Left lobe of liver (tissue), 2 donors: ENCODE measurements at regions not wholly inside any gene's neighbourhood (a gene's known extent, or its start where the extent isn't known, plus 50 kb on each side); places are given as distances from the start of the nearest gene placed in this dataset.

Experiments
- ATAC-seq: fragments of 200-7000 bp; cut with Tn5 transposase; one replicate; pipeline ENCODE4 v1.9.1; 2020; ENCODE audit warnings: mild to moderate bottlenecking, moderate library complexity
- DNase-seq: peaks from one replicate; pipeline ENCODE4 v3.0.0-alpha.2; 2020; ENCODE audit warnings: low spot score
- donor health status: DM: no; HTN: no; CAD: no; lungs with moderate emphysema.
- donor health status: DM: no; HTN: yes; CAD: no.

GRCh38 chr12:90099288-90099687 is 390.6 kb upstream of the ATP2B1 start:
- no peak for DNase-seq
- no peak for ATAC-seq

DNA sequence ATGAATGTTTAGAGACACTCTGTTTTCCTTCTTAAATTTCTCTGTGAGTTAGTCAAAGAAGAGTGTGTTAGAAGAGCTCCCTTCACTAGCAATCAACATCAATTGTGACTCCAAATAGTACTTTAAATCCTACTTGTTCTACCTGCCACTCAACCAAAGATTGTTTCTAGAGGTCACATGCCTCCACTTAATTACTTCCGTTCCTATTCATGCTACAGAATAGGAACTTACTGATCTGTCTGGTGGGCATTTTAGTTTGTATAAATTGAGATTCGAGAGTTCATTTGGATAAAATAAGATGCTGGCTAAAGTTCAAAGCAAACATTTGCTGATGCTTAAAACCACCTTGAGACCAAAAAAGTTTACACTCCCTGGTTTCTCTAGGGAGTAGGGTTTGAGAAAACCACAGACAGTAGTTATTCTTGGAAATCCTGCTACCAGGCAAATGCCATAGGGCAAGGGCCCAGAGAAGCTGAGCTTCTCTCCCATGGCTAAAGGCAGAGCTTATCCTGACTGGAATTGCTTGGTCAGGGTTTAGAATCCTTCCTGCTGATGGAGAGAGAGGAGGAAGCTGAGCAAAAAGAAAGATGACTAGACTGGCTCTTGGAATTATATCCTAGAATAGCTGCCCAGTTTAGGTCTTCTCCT is 389.6 kb upstream of the ATP2B1 start:
- DNase-seq = no peak
- ATAC-seq = no peak

GRCh38 chr12:90091809-90092208 is 383.2 kb upstream of the ATP2B1 start:
- no peak for ATAC-seq
- DNase-seq = no peak

DNA sequence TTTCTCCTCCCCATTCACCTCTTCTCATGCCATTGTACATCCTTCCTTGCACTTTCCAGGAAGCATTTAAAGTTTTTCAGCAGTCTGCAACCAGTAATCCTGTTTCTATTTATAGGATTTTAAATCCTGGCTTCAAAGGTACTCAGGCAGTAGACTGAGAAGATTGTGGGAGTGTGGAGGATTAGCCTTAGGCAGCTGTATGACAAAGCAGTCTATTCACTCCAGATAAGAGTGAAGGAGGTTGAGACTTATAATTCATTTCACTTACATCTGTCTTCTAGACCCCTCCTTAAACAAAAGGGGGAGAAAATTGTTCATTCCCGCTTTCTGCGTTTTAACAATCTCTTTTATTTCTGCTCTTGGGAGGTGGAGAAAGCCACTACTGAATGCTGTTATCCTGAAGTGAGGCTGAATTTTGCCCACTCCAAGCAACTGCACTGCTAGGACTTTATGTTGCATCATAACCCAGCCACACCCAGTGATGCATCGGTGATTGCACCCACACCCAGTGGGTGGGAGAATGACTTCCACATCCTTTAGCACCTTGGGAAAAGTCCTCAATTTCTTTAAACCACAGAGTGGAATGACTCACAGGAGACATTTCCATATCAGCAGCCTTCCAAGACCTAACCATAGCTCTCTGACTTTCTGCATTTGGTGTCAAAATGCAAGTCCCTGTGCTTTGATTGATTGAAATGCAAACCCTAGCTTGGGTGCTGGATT is 382.5 kb upstream of the ATP2B1 start:
- DNase-seq (no peak), ATAC-seq (no peak)

GRCh38 chr12:90086281-90086680 is 377.6 kb upstream of the ATP2B1 start:
- DNase-seq (no peak), ATAC-seq (no peak)

- ATAC-seq (no peak), DNase-seq (no peak)
These were observed 377.0 kb upstream of the ATP2B1 start for GRCh38 chr12:90085494-90086274.

GRCh38 chr12:90084018-90084417 is 375.4 kb upstream of the ATP2B1 start:
- ATAC-seq = no peak
- DNase-seq = no peak

DNA sequence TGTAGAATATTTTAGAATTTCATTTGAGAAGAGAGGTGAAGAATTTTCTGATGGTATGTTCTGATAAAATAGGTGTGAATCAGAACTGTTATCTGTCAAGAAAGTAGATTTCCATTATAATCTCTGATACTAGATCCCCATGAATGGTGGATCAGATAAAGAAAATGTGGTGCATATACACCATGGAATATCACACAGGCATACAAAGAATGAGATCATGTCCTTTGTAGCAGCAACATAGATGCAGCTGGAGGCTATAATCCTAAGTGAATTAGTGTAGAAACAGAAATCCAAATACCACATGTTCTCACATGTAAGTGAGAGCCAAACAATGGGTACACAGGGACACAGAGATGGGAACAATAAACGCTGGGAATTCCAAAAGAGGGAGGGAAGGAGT is 372.0 kb upstream of the ATP2B1 start:
- DNase-seq (no peak), ATAC-seq (no peak)

- DNase-seq (no peak), ATAC-seq (no peak)
These were observed 371.0 kb upstream of the ATP2B1 start for GRCh38 chr12:90079529-90080210.

- no peak for ATAC-seq
- no peak for DNase-seq
These were observed 369.7 kb upstream of the ATP2B1 start for GRCh38 chr12:90078344-90078743.

DNA sequence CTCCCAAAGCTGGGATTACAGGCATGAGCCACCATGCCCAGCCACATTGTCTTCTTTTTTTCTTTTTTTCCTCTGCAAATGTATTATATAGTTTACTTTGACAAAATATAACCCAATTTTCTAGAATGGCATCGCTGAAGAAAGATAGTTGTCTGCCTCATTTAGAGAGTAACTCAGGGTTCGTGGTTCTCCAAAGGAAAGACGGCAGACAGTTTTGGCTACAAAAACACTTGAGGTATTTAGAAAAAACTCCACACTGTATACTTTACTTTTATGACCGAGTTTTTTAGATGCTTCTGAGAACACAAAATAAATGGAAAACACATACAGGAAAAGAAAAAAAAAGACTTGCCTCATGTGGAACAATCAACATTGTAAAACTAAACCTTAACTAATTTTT is 369.1 kb upstream of the ATP2B1 start:
- DNase-seq = no peak
- ATAC-seq = no peak

GRCh38 chr12:90076851-90077319 is 368.2 kb upstream of the ATP2B1 start:
- no peak for ATAC-seq
- DNase-seq = no peak

GRCh38 chr12:90075685-90076084 is 367.0 kb upstream of the ATP2B1 start:
- ATAC-seq (no peak), DNase-seq (no peak)

GRCh38 chr12:90074086-90074485 is 365.4 kb upstream of the ATP2B1 start:
- DNase-seq = no peak
- no peak for ATAC-seq

DNA sequence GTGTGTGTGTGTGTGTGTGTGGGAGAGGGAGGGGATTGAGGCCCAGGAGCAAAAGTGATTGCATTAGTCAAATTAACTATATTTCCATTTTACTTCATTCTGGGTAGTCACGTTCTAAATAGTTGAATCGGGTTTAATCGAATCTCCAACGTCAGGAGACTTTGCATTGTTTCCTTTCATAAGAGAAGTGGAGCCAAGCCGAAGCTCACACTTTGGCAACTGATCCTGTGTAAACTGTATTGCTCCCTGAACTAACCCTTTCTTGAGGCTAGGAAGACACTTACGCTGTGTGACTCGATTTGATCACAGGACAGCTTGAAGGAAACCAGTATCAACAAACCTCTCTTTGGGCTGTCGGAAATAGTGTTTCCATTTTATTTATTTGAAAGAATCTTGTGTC is 363.4 kb upstream of the ATP2B1 start:
- DNase-seq = no peak
- ATAC-seq = no peak

DNA sequence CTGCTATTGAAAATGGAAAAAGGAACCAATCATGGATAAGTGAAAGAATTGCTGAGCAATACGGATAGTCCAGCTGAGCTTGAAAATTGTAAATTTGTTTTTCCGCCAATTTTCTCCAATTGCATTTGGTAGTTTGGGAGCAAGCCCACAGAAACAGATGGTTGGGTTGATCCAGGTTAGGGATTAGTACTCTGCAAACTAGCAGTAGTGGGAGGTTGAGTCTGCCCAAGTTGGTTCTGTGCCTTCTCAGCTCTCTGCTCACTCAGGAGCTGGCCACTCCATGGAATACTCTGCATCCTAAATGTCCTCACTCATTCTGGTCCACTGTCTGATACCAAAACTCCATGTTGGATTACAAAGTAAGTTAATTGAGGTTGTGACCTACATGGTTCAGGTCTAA is 361.1 kb upstream of the ATP2B1 start:
- no peak for ATAC-seq
- DNase-seq = no peak

GRCh38 chr12:90067791-90068190 is 359.2 kb upstream of the ATP2B1 start:
- ATAC-seq (no peak), DNase-seq (no peak)

- DNase-seq = no peak
These were observed 356.5 kb upstream of the ATP2B1 start for GRCh38 chr12:90064852-90065801.

DNA sequence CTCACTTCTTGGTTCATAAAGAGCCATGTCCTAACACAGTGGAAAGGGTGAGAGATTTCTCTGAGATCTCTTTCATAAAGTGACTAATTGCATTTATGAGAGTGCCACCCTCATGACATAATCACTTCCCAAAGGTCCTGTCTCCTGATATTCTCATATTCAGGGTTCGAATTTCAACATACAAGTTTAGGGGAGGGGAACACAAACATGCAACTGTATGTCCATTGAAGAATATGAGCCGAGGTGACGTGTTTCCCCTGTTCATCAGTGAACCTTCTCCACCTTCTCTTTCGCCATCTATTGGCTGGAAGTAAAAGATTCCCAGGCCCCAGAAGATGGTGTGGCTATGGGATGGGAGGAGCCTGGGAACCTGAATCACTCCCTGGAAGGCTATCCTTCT is 354.2 kb upstream of the ATP2B1 start:
- no peak for ATAC-seq
- DNase-seq = no peak

More at GRCh38 chr12:90064852-90065801, 356.5 kb upstream of the ATP2B1 start:
- ATAC-seq = no peak

DNA sequence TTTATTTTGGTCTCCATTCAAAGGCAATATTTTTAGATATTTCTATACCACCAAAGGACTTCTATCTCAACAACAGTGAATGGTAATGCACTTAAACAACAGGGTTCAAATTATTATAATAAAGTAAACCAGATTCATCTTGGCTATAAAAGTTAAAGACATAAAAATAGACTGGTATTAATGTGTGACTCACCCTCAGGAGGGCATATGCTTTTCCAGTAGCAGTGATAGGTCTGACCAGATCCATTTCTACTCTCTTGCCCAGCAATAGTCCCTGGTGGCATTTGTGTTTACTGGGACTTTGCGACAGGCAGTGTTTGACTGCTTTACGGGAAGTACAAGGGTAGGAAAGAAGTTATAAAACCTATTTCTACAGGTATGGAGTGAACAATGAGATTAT is 353.2 kb upstream of the ATP2B1 start:
- ATAC-seq (no peak), DNase-seq (no peak)
